ENCODE measurements at regions not wholly inside any gene's neighbourhood (a gene's known extent, or its start where the extent isn't known, plus 50 kb on each side); places are given as distances from the start of the nearest gene placed in this dataset.

GRCh38 chr18:47585914-47586313, 334.5 kb upstream of the SKOR2 start:
- no peak for TF ChIP-seq POLR2A (IDR thresholded peaks at IDR 0.05)
- TF ChIP-seq, protein P1, sequence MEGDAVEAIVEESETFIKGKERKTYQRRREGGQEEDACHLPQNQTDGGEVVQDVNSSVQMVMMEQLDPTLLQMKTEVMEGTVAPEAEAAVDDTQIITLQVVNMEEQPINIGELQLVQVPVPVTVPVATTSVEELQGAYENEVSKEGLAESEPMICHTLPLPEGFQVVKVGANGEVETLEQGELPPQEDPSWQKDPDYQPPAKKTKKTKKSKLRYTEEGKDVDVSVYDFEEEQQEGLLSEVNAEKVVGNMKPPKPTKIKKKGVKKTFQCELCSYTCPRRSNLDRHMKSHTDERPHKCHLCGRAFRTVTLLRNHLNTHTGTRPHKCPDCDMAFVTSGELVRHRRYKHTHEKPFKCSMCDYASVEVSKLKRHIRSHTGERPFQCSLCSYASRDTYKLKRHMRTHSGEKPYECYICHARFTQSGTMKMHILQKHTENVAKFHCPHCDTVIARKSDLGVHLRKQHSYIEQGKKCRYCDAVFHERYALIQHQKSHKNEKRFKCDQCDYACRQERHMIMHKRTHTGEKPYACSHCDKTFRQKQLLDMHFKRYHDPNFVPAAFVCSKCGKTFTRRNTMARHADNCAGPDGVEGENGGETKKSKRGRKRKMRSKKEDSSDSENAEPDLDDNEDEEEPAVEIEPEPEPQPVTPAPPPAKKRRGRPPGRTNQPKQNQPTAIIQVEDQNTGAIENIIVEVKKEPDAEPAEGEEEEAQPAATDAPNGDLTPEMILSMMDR (IDR thresholded peaks at IDR 0.05 in 4 of 5, conservative IDR thresholded peaks at IDR 0.05 in 1 of 5), result no peak
- no peak overlapping the region for H3K4me3 ChIP-seq
- no peaks in the 10 kb centered on the region for H3K9me3 ChIP-seq
- ATAC-seq, result no peak
- H3K4me1 ChIP-seq, result no peaks in the 10 kb centered on the region
- no peak overlapping the region for H3K27ac ChIP-seq
- intact Hi-C loops (cut with DNase I; ENCODE audit: low total_unique reads), result no loop called here
- no peak for DNase-seq
- in situ Hi-C loops (cut with MboI; ENCODE audit: low sequenced_read_pairs in 4 of 4), result no loop called here
- H3K27me3 ChIP-seq, result no peaks in the 10 kb centered on the region
- H3K36me3 ChIP-seq, result no peaks in the 10 kb centered on the region

GRCh38 chr18:47585136-47585535, 333.7 kb upstream of the SKOR2 start:
- in situ Hi-C loops (cut with MboI; ENCODE audit: low sequenced_read_pairs in 4 of 4), result no loop called here
- Histone ChIP-seq H3K27ac (no peak overlapping the region), H3K4me3 (no peak overlapping the region), H3K9me3 (no peaks in the 10 kb centered on the region), H3K36me3 (no peaks in the 10 kb centered on the region), H3K4me1 (no peaks in the 10 kb centered on the region), H3K27me3 (peaks cover 0 to 3% (median 0%) of the 10 kb centered on the region in 3 donors)
- no peak for TF ChIP-seq POLR2A (IDR thresholded peaks at IDR 0.05)
- TF ChIP-seq, protein P1 (IDR thresholded peaks at IDR 0.05 in 4 of 5, conservative IDR thresholded peaks at IDR 0.05 in 1 of 5), result no peak
- ATAC-seq, result no peak
- DNase-seq, result no peak
- intact Hi-C loops (cut with DNase I; ENCODE audit: low total_unique reads), result no loop called here

GRCh38 chr18:47582093-47582492, 330.6 kb upstream of the SKOR2 start:
- intact Hi-C loops (cut with DNase I; ENCODE audit: low total_unique reads), result no loop called here
- TF ChIP-seq POLR2A (IDR thresholded peaks at IDR 0.05), result no peak
- TF ChIP-seq, protein P1 (IDR thresholded peaks at IDR 0.05 in 4 of 5, conservative IDR thresholded peaks at IDR 0.05 in 1 of 5), result no peak
- in situ Hi-C loops (cut with MboI; ENCODE audit: low sequenced_read_pairs in 4 of 4), result no loop called here

DNA sequence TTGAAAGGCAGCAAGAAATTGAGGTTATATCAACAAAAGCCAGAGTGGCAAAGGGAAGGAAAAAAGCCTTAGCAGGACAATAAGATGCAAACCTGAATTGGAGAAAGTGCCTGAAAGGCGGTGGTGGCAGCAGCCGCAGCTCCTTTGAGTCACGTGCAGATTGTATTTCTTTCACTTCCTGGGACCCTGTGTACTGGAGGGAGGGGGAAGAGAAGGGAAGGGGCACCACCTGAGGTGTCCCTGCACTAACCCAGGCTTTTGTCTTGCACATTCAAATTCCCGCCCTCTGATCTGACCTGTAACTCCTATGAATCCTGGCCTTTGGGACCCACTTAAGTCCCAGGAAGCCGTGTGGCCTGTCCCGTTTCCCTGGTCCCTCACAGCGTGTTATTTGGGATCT, 326.1 kb upstream of the SKOR2 start:
- H3K27ac ChIP-seq, result no peak overlapping the region
- in situ Hi-C loops (cut with MboI; ENCODE audit: low sequenced_read_pairs in 4 of 4), result no loop called here
- H3K36me3 ChIP-seq, result no peaks in the 10 kb centered on the region
- DNase-seq (no peak), ATAC-seq (no peak)
- TF ChIP-seq, protein P1 (IDR thresholded peaks at IDR 0.05 in 4 of 5, conservative IDR thresholded peaks at IDR 0.05 in 1 of 5), result no peak
- no peak for TF ChIP-seq POLR2A (IDR thresholded peaks at IDR 0.05)
- H3K9me3 ChIP-seq, result no peaks in the 10 kb centered on the region
- H3K4me3 ChIP-seq, result no peak overlapping the region
- H3K4me1 ChIP-seq, result no peaks in the 10 kb centered on the region
- peaks cover 0 to 7% (median 0%) of the 10 kb centered on the region in 3 donors for H3K27me3 ChIP-seq
- intact Hi-C loops (cut with DNase I; ENCODE audit: low total_unique reads), result no loop called here

More at GRCh38 chr18:47582093-47582492, 330.6 kb upstream of the SKOR2 start:
- Histone ChIP-seq H3K9me3 (no peaks in the 10 kb centered on the region), H3K4me1 (no peaks in the 10 kb centered on the region), H3K4me3 (no peak overlapping the region), H3K27me3 (peaks cover 0 to 7% (median 0%) of the 10 kb centered on the region in 3 donors), H3K36me3 (no peaks in the 10 kb centered on the region), H3K27ac (no peak overlapping the region)
- ATAC-seq (no peak), DNase-seq (no peak)

GRCh38 chr18:47574966-47575365, 323.5 kb upstream of the SKOR2 start:
- intact Hi-C loops (cut with DNase I; ENCODE audit: low total_unique reads) (no loop called here), in situ Hi-C loops (cut with MboI; ENCODE audit: low sequenced_read_pairs in 4 of 4) (no loop called here)
- H3K27me3 ChIP-seq, result peaks cover 0 to 6% (median 0%) of the 10 kb centered on the region in 3 donors
- H3K36me3 ChIP-seq, result no peaks in the 10 kb centered on the region
- no peak overlapping the region for H3K27ac ChIP-seq
- no peaks in the 10 kb centered on the region for H3K9me3 ChIP-seq
- no peak for TF ChIP-seq POLR2A (IDR thresholded peaks at IDR 0.05)
- TF ChIP-seq, protein P1 (IDR thresholded peaks at IDR 0.05 in 4 of 5, conservative IDR thresholded peaks at IDR 0.05 in 1 of 5), result no peak
- H3K4me1 ChIP-seq, result no peaks in the 10 kb centered on the region
- no peak for ATAC-seq
- no peak for DNase-seq
- no peak overlapping the region for H3K4me3 ChIP-seq

Data from gastrocnemius medialis (tissue), 4 donors.